HEK293T (cell line): ENCODE measurements at regions not wholly inside any gene's neighbourhood (a gene's known extent, or its start where the extent isn't known, plus 50 kb on each side); places are given as distances from the start of the nearest gene placed in this dataset.

Source experiments
- ARNT ChIP-seq: fragments of 450-650 bp; IDR thresholded peaks from 2 replicates; pipeline ENCODE4 v1.6.1; 2017; ENCODE audit warnings: mild to moderate bottlenecking
- ELF4 ChIP-seq: fragments of 450-650 bp; IDR thresholded peaks from 2 replicates; pipeline ENCODE4 v1.6.1; 2017; ENCODE audit warnings: antibody characterized with exemption
- FOXA1 ChIP-seq: fragments of 450-650 bp; IDR thresholded peaks from 2 replicates; pipeline ENCODE4 v1.6.1; 2016; ENCODE audit warnings: mild to moderate bottlenecking
- L3MBTL2 ChIP-seq: fragments of 450-650 bp; conservative IDR thresholded peaks from 2 replicates; pipeline ENCODE4 v1.6.1; 2016; ENCODE audit warnings: mild to moderate bottlenecking
- PKNOX1 ChIP-seq: fragments of 450-650 bp; IDR thresholded peaks from 2 replicates; pipeline ENCODE4 v1.6.1; 2016
- SP1 ChIP-seq: fragments of 450-650 bp; IDR thresholded peaks from 2 replicates; pipeline ENCODE4 v1.6.1; 2017

- TF ChIP-seq ELF4 = no peak
- TF ChIP-seq ARNT = no peak
- TF ChIP-seq L3MBTL2 = no peak
- no peak for TF ChIP-seq FOXA1
- no peak for TF ChIP-seq SP1
- no peak for TF ChIP-seq PKNOX1
Observed at GRCh38 chr4:58138786-58139668, 1028.8 kb upstream of the IGFBP7 start.
